SIG-M5 treated with dmso at 0.1 percent for 504 hours (cell line): ENCODE measurements at regions not wholly inside any gene's neighbourhood (a gene's known extent, or its start where the extent isn't known, plus 50 kb on each side); places are given as distances from the start of the nearest gene placed in this dataset.

Source experiments
- DNase-seq: peaks from one replicate; lab custom pipeline; 2025; ENCODE audit not compliant: unreplicated experiment; lab: John Stamatoyannopoulos, UW

DNA sequence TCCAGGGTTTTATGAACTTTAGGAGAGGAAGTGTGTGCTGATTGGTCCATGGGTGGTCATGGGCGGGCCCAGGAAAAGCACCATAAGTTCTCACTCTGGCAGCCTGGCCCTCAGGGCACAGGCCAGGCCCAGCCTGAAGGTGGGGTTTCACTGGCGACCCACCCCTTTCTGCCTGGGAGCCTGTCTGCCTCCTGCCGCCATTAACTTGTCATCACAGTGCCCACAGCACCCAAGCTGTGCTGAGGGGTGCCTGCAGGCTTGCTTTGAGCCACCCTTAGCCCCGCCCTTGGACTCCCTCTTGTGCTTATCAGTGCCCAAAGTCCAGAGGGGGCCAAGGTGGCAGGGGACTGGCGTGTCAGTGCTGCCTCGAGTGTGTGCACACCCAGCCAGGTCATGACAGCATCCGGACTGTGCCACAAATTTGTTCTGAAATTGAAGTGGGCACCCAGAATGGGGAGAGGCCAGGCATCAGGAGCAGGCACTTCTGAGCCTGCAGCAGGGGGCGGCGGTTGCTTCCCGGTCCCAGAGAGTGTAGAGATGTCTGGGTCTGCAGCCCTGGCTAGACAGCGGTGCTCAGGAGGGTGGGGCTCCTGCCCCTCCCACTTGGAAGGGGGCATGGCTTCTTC, 455.6 kb downstream of the TMA16 start:
- DNase-seq, result no peak

DNA sequence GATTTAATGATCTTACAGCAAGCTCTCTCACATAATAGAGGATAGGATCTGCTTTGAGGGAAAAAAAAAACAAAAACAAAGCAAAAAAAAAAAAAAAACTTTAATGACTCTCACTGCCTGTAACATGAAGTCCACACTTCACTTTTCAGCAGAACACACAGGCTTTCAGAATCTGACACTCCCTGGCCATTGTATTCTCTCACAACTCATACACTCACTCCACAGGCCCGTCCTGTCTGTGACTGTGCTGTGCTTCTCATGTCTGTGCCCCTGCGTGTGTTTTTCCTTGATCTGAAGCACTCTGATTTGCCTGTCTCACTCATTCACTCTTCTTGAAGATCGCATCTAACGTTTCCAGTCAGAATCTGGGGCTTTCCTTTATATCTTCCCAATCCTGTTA, 460.8 kb downstream of the TMA16 start:
- no peak for DNase-seq

DNA sequence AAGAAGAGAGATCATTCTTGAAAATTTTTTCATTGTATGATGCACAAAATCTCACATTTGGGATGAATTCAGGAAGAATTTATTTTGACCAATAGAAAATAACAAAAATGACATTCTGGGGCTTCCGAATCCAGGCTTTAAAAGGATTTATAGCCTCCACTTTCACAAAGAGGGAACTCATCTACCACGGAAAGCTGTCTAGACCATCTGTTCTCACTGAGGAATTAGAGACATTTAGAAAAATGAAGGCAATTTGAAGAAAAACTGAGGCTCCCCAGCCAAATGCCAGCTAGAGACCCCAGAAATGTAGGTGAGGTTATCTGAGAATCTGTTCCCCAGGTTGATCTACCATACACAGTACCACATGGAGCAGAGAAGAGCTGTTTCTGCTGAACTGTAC, 464.3 kb downstream of the TMA16 start:
- no peak for DNase-seq

DNA sequence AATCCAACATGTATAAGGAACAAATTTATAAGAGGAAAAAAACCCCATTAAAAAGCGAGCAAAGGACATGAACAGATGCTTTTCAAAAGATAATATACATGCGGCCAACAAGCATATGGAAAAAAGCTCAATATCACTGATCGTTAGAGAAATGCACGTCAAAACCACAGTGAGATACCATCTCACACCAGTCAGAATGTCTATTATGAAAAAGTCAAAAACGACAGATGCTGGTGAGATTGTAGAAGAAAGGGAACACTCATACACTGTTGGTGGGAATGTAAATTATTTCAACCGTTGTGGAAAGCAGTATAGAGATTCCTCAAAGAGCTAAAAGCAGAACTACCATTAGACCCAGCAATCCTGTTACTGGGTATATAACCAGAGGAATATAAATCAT, 465.4 kb downstream of the TMA16 start:
- DNase-seq, result no peak

DNA sequence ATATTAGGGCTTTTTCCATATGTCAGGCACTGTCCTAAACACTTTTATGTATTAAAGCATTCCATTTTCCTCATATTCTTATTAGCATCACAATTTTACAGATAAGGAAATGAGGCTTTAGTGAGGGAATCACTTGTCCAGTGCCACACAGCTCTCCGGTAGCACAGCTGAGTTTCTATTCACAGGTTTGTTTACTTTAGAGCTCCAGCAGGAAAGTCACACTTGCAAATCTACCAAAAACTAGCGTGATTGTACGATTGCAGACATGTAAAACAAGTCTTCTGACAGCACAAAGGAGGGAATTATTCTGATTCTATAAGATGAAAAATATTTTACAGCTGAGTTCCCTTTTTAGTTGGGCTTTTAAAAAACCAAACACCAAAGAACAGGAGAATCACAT, 472.1 kb downstream of the TMA16 start:
- DNase-seq, result no peak

DNA sequence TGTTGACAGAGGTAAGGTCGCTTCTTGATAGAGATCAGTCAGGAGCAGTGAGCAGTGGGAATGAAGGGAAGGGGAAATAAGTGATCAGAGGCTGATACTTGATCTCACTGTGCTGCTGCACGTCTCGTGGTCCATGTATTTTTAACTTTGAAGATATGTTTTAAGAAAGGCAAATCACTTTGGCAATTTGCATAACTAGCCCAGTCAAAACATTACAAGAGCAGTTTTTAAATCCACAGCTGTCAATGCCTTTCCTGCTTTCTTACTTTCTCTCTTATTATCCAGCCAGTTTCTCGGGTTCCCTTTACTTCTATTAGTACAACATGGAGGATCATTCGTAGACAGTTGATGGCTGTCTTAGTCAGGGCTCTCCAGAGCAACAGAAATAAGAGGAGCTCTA, 472.8 kb downstream of the TMA16 start:
- no peak for DNase-seq

DNA sequence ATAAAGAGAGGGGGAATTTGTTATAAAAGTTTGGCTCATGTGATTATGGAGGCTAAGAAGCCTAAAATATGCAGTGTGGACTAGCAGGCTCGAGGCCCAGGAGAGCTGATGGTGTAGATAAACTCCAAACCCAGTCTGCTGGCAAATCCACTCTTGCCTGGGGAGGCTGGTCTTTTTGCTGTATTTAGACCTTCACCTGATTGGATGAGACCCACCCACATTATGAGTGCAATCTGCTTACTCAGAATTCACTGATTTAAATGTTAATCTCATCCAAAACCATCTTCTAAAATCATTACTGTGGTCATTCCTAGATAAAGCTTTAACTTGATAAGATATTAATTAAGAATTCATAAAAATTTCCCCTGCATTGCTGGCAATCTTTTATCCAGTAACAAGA, 473.2 kb downstream of the TMA16 start:
- DNase-seq, result no peak

DNA sequence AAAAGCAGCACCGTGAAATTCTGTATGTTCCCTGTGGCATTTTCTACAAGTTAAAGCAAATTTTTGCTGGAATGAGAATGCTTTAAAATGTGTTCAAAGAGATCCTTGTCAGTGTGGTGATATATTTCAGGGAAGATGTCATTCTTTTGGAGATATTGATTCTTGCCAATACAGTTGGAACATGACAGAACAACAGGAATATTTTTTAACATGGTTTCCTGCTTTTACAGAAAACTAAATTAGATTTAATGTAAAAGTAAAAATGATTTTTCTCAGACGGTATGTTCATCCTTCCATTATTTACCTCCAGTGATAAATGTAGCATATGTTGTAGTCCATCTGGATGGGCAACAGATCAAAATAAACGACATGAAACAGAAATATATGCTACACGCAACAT, 474.8 kb downstream of the TMA16 start:
- DNase-seq, result no peak

DNA sequence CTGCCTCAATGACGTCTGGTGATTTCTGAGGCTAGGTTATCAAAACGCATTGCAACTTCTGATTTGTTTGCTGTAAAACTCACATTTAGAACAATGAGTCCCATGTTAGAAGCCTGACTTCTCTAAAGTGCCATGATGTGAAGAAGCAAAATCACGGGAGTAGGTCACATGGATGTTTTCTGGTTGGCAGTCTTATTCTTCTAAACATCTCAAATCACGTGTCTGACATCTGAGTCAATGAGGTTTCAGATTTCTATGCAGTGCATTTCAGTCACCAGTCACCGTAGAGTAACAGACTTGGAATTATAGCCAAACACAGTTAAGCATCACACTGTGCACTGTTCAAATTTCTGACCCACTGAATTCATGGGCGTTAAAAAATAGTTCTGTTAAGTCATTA, 482.1 kb downstream of the TMA16 start:
- no peak for DNase-seq

DNA sequence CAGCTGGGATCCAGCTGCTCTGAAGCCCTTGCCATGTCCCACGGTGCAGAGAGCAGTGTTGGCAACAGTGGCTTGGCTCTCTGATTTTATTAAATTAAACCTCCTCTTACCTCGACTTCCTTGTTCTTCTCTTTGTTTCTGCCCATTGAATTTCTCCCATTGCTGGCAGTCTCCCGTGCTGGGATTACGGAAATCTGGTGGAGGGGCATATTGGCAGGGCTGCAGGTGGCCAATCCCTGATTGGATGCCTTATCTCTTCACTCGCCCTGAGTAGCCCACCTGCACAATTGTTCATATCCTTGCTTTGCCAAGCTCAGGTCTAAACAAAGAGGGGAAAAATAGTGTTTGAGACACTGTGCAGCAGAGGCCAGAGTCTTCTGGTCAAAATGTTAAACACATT, 493.9 kb downstream of the TMA16 start:
- DNase-seq, result no peak

DNA sequence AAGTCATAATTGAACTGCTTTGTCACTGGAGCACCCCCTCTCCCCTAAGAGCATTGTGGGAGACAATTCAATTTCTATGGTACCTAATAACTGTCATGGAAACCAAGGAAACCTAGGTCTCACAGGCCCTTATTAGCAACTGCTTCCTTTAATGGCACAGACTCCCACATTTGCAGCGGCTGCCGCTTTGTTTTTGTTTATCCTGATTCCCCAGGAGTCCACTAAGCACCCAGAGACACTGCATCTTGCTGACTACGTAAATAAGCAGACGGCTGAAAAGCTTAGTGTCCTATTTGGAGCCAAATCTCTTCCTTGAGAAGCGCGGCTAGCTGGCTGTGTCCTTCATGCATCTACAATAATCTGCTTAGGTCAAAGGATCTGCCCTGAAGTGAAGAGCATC, 494.4 kb downstream of the TMA16 start:
- no peak for DNase-seq

DNA sequence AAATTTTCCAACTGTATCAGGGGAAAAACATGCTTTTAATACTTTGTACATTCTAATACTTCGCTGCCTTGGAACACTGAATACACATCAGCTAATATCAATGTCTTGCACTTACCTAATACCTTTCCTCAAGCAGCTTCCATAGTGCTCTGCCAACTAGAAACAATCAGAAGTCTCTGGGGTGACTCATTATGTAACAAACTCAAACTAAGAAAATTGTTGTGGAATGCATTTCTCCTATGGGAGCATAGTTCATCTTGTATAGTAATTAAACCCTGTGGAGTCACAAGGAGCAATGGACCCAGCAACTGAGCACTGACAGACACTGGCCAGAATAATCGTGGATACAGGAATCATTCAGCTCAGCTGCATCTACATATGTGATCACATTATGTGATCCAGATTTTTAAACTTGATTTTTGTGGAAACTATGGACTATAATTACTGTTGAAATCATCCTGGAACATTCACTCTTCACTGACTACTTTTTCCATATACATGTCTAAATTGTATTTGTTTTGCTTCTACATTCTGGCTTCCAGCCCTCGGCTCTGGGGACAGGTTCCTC, 496.9 kb downstream of the TMA16 start:
- no peak for DNase-seq

DNA sequence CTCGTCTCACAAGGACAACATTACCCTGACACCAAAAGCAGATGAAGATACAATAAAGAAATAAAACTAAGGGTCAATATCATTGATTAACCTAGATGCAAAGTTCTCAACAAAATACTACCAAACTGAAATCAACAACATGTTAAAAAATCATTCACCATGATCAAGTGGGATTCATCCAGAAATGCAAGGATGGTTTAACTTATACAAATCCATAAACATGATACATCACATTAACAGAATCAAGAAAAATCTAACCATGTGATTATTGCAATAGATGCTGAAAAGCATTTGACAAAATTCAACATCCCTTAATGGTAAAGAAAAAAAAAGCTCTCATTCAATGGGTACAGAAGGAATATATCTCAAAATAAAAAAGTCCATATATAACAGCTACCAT, 514.9 kb downstream of the TMA16 start:
- DNase-seq, result no peak

DNA sequence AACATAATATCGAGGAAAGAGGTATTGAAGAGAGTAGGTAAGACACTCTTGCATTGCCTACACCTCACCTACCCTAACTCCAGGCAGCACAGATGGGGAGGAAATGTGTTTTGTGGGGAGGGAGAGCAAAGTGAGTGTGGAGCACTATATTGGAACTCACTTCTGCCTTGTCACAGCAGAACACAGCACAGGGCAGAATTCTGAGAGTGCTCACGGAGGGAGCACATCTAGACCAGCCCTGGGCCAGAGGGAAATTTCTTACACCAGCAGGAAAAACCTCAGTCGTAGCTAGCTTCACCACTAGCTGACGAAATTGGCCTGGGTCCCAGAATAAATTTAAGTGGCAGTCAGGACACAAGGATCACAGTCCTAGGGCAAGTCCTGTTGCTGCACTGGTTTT, 517.3 kb downstream of the TMA16 start:
- DNase-seq, result no peak

DNA sequence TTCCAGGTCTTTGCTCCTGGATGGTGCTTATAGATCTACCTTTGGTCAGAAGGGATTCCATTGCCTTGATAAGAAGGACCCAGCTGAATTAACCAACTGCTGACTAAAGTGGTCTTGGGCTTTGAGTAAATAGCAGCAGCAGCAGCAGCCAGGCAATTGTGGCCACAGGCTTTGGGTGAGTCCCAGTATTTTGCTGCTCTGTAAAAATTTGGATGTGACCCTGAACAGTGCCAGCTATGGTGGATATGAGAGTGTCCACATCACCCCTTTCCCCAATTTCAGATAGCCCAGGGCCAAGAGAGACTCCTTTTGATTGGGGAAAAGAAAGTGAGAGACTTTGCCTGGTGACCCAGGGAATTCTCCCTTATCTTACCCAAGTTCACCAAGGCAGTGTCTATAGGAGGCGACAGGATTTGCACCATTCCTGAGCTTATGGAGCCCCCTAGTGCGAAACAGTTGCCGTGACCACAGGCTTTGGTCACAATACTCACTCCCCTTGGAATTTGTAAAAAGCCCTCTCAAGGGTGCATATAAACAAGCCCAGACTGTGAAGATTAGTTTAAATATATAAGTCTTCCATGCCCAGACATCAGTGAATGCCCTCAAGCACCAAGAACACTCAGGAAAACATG, 518.0 kb downstream of the TMA16 start:
- no peak for DNase-seq

DNA sequence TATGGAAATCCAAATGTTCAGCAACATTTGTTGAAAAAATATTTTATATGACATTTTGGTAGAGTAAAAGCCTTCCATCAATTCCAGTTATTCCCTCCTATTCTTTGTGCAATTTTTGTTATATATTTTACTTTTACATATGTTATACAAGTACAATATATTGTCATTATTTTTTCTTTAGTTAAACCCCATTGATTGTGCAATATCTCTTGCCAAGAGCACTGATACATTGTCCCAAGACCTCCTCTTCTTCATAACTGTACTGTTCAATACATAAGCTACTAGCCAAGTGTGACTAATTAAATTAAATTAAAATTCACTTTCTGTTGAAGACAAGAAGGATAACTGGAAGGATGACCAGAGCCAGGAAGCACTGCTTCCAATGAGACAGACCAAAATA, 527.5 kb downstream of the TMA16 start:
- no peak for DNase-seq

DNA sequence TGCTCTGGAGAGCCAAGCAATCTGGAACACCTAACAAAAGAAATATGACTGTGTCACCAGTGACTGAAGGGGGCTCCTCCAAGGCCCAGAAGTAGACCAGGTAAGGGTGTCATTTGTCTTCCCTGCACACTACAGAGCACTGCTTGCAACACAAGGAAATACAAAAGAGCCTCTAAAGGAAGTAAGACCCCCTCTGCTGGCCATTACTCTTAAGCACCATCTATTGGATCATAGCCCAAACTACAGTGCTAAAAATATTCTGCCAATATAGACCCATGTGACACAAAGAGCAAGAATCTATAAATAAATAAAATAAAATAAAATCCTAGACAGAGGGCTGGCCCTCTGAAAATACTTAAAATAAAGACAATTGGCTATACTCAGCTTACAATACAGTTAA, 528.7 kb downstream of the TMA16 start:
- no peak for DNase-seq

DNA sequence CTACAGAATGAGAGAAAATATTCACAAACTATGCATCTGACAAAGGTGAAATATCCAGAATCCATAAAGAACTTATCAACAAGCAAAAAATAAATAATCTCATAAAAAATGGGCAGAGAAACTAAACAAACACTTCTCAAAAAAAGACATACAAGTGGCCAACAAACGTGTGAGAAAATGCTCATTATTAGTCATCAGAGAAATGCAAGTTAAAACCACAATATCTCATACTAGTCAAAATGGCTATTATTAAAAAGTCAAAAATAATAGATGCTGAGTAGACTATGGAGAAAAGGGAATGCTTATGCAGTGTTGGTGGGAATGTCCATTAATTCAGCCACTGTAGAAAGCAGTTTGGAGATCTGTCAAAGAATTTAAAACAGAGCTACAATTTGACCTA, 533.3 kb downstream of the TMA16 start:
- no peak for DNase-seq

DNA sequence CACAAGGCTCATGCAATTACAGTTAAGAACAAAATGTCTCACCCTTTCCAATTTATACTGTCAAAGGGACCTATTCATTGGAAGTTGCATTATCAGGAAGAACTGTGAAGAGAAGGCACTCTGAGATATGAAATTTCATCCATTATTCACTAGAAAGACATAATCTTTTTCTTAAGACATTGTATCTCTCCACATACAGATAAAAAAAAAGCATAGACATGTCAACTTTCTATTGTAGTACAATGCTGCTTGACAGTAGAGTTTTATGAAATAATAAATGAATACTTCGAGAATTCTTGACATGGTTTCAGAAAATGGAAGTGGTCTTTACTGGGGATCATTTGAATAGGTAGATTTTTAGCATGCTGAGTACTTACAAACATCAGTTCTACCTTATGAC, 545.0 kb downstream of the TMA16 start:
- DNase-seq, result no peak

DNA sequence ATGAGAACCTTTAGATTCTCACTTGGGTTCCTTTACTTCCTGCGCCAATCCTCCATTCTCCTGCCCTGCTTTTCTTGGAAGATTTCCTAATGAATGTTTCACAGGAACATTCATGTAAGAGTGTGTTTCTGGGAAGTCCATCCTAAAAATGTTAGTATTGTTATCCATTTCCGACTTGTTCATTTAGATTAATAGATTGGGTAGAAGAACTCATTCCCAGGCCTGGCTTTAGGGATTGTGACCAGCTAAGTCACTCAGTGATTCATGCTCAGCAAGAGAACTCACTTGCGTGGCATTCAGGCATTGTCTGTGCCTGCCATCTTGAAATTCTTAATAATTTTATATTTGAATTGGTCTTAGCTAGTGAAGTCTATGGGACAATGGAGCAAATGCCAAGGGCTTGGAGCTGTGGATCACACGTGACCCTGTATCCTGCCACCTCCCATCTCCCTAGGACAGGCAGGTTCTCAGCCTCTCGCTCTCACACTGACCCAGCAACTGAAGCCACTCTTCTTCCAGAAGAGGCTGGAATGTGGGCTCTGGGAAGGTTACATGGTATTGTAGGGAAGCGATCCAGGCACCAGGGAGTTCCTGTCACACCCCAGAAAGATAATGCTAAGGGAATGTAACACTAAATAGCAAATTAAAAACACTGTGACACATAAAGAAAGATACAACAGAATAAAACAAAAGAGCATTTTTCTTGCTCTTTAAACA, 562.1 kb downstream of the TMA16 start:
- no peak for DNase-seq

DNA sequence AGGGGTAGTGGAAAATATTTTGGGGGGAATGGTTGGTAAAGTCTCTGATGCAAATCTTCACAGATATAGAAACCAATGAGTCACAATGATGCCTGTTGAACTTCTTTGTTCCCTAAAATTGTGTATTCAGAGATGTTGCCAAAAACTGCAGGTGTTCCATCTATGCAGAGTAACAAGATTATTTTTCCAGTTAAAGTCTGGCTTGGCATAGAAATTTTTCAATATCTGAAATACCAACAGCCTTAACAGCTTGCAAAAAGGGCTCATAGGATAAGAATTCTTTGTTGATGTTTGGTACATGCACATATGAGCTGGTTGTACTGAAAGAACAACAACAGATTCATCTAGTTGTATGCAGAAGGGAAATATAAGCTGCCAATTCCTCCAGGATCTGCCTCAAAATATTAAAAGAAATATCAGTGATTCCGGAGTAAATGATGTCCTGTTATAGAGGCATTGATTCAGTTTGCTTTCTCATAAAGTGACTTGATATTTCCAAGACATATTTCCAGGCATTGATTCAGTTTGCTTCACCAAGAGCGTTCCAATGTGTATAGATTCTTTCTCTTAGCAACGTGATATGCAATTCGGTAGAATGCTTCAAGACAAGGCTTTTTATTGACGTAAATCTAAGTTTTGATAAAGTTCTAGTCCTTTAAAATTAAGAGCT, 564.4 kb downstream of the TMA16 start:
- no peak for DNase-seq

DNA sequence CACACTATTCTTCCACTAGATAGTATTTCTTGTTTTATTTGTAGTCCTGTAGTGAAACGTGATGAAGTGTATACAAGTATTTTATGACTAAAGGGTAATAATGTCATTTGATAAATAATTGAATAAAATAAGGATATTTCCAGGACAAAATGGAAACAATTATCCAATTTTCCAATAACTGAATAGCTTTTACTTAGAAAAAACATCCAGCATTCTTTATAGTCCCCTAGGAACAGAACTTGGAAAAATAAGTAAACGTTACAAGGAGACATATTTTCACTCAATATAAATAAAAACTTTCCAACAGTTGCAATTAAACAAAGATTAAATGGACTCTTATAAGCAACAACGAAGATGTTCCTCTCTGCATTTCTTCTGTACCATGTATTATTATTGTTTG, 566.0 kb downstream of the TMA16 start:
- DNase-seq, result no peak
